Right forelimb (tissue), 1 donor: ENCODE measurements at regions not wholly inside any gene's neighbourhood (a gene's known extent, or its start where the extent isn't known, plus 50 kb on each side); places are given as distances from the start of the nearest gene placed in this dataset.
"Not testable (repeated sequence)": the region's sequence is repeated elsewhere in the genome, so short reads cannot be mapped to it uniquely, and the experiment has no call there.

Experiments
- DNase-seq: peaks from one replicate; pipeline ENCODE4 v3.0.0-alpha.2; 2018

DNA sequence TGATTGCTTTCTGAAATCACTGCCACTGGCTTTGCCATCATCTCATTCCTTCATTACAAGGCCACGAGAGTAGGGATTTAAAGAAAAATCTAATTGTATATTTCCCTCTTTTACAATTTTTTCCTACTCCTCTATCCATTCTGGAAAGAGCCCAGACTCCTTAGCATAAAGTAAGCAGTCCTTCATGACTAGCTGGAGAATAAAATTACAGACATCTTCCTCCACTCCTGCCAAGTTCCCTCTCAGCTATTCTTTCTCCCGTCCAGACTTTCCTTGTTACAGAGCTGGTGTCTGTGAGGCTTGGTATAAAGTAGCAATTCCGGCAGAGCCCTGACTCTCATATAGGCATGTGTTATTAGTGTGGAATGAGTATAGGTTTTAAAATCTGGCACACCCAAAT is 806.8 kb downstream of the PLCL1 start:
- no peak for DNase-seq

DNA sequence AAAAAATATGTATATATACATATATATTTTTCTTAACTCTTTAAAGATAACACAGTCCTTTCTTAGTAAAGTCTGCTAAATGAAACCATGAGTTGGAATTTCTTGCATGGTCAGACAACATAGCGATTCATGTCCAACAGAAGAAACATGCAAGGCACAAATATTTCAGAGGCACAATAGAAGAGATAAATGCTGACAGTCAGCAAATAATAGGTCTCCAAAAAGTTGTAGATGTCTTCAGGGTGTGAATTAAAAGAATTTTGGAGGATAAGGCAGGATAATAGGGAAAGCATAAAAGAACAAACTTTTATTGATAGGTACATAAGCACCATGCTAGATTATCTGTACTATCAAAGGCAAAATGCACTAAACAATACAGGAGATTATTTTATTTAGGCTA is 800.2 kb downstream of the PLCL1 start:
- no peak for DNase-seq

DNA sequence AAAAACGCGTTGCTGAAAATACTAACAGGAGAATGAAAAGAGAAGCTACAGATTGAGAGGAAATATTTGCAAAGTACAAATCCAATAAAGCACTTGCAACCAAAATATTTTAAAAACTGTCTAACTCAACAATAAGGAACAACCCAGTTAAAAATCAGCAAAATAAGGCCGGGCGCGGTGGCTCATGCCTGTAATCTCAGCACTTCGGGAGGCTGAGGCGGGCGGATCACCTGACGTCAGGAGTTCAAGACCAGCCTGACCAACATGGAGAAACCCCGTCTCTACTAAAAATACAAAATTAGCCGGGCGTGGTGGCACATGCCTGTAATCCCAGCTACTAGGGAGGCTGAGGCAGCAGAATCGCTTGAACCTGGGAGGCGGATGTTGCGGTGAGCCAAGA is 798.6 kb downstream of the PLCL1 start:
- DNase-seq, result not testable (repeated sequence)

DNA sequence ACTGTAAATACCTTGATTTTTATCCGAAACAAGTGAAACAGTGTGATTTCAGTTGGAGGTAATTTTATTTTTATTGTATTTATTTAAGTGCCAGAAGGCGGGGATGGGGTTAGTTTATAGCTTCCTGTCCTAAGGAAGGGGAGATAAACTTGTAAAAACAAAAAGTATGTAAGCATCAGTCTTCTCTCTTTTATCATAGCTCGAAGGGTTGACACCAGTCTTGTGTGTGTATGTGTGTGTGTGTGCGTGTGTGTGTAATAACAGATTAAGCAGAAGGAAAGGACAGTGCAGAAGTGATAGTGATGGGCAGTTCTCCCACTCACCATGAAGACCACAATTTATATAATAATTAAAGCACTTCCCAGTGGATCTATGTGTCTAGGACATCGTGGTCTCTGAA is 793.3 kb downstream of the PLCL1 start:
- no peak for DNase-seq

DNA sequence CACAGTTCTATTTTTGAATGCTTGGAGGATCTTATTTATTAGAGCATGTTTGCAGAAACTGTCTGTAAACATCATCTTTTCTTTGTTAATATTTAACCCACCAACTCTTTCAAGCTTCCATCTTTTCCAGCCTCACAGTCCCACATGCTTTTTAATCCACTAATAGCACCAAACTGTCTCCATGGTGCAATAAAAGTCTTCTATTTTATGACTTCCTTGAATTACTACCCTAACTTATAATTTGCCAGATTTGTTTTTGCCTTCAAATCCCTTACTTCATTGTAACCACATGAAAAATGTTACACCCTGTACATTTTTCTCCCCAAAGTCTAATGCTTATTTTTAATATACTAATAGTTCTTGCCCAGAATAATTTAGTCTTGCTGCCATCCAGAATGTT is 792.6 kb downstream of the PLCL1 start:
- DNase-seq, result no peak

DNA sequence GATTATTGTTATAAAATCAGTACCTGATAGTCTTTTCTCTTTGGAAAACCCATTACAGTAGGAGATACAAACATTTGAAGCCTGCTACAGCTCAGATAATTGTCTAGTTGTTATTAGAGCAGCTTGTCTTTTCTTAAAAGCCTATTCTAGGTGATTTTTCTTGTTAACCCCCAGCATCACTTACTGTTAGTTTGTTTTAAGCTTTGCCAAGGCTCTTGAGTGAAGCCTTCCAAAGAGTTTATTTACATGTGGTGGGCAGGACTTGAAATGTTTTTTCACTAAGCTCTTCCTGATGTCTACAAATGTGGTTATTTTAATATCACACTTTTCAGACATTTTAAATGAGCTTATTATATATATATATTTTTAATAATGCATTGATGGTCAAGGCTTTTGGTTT is 791.3 kb downstream of the PLCL1 start:
- DNase-seq, result no peak

DNA sequence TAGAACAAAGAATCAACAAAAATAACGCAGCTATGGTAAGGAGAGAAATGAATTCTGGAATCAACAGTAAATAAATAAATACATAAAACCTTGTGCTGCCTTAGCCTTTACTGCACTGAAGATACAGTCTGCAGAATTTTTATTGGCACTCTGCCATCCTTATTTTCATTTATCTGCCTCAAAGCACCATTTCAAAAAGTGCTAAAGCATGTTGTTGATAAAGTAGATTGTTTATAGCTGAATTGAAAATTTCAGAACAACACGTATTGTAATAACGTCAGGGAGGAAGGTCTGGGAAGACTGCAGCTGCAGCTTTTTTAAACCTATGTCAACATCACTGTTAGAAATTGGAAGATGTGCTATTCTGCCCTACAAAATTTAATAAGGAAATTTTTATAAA is 787.2 kb downstream of the PLCL1 start:
- no peak for DNase-seq

DNA sequence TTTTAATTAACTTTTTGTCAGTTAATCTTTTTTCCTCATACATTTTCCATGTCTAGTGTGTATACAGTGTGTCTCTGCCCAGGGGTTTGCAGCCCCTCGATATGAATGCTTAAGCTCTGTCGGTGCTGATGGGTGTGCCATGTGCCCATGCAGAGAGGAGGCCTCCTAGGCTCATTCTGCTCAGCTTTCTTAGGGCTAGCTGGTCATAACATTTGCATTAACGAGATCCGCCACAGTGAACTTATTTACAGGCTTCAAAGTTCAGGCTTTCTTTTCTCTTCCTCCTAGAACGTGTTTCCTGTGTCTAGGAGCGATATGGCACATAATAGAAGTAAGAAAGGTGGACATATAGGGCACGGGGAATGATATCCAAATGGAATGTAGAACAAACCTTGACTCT is 783.3 kb downstream of the PLCL1 start:
- no peak for DNase-seq

DNA sequence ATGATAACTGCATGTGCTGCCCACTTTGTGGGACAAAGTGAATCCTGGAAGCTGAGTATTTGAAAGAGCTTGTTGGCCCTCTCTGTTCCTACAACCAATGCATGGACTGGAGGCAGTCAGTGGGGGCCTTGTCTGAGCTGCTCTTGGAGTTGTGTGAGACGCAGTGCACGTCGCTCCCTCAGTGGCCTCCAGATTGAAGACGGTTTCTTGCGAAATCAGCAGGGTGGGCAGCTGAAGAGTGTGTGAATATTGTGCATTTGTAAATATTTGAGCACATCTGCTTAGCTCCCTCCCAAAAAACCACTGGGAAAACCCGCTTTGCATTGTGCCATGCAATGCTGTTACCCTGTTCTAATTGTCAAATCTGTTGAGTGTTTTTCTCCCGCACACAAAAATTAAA is 782.8 kb downstream of the PLCL1 start:
- DNase-seq, result no peak

DNA sequence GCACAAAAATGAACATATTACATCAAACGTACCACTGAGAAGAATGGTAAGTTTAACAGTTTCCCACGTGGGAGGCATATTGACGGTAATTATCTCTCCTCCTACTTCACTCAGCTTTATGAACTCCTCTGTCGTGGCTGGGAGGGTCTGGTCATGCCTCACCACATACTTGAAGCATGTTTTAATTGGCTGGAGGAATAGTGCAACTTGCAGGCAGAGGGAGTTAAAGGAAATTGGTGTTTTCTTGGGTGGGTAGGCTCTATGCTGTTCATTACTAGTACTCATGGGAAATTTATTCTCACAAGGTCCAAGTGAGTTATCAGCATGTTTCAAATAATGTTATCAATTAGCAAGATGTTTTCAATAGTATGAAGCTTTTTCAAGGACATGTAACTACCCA is 767.0 kb downstream of the PLCL1 start:
- no peak for DNase-seq

DNA sequence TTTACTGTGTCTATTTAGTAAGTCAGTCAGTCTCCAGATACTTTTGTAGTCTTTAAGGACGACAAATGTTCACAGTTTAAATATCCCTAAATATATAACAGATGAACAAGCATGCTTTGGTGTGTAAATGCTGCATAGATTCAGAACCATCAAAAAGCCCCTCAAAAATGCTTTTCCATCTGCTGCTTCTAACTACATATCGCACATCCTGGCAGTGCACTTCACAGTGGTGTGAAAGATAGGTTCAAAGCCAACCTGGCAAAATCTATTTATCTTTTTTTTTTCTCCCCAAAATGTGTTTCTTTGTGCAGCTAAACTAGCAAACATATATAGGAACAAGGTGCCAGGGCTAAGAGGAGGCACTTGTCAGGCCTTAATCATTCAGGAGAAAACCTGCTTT is 753.8 kb downstream of the PLCL1 start:
- no peak for DNase-seq

DNA sequence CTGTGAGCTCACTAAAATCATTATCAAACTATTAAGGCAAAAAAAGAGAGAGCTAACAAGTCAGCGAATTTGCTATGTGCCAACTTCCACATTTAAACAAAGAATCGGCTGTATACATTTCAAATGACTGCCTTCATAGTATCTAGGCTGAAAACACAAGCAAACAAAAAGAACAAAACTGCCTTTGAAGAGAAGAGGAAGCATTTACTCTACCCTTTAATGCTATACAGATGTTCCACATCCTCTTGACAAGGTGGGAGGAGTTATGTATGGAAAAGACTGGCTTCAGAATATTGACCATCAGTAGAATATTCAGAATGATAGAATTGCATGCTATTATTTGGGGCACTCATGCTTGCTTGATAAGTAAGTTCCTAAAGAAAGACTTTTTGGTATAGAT is 741.7 kb downstream of the PLCL1 start:
- no peak for DNase-seq

DNA sequence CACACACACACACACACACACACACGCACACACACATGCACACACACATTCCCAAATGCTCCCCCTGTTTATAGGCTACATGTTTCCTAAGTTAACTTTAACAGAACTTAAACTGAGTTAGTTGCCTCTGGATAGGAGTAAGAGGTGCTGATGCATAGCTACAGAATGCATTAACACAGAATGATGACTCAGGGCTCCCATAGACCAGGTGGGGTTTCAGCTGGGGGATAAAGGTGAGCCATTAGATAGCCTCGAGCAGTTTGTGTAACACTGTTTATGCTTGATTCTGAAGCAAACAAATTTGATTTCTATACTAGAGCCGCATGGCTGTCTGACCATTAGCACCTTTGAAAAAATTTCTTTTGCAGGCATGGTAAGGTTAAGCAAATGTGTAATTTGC is 741.0 kb downstream of the PLCL1 start:
- DNase-seq, result no peak

DNA sequence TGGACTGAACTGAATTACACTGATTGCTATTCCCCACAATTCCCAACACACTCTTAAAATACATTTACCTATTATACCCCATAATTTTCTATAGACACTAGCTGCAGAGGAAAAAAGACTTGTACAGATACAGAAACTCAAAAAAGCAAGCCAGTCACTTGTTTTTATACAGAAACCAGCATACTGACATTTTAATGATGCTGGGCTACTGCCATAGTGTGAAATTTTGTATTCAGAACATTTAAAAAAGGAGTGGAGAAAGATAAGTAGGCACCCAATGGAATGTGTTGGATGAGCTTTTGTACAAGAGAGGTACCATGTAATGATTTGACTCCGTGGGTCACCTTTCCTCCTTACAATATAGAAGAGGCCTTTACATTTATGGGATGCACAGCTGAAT is 740.1 kb downstream of the PLCL1 start:
- no peak for DNase-seq

DNA sequence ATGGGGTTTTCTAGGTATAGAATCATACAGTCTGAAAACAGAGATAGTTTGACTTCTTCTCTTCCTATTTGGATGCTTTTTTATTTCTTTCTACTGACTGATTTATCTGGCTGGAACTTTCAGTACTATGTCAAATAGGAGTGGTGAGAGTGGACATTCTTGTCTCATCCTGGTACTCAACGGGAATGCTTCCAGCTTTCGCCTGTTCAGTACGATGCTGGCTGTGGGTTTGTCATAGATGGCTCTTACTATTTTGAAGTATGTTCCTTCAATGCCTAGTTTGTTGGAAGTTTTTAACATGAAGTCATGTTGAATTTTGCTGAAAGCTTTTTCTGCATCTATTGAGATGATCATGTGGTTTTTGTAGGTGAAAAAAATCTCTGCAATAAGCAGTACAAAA is 730.4 kb downstream of the PLCL1 start:
- no peak for DNase-seq

DNA sequence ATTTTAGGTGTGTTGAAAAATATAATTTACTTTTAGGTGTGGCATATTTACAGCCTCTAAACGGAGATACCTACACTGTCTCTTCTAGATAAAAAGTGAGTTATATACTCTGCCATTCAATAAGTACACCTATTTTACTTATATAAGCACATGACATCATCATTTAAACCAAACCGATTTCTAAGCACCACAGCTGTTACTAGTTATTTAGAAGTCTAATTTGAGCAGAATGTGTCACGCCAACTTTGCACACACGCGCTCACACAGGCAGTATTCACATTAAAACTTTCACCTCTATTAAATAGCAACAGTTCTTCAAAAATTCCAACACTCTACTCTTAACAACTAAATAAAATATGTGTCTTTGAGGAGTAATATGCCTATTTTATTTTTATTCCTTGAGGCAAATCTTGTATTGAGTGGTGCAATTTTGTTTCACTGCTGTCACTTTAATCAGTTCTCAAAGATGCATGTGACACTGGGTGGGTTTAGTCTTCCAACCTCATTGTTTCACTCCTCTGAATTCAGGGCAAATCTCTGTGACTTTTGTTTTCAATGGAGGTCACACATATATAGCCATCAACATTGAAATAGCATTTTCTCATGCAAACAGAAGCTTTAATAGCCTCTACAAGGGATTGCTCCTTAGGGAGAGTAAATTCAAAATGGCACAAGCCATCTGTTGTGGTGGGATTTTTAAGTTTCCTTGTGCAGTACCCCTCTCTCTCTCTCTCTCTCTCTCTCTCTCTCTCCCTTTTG is 721.0 kb downstream of the PLCL1 start:
- DNase-seq, result no peak

DNA sequence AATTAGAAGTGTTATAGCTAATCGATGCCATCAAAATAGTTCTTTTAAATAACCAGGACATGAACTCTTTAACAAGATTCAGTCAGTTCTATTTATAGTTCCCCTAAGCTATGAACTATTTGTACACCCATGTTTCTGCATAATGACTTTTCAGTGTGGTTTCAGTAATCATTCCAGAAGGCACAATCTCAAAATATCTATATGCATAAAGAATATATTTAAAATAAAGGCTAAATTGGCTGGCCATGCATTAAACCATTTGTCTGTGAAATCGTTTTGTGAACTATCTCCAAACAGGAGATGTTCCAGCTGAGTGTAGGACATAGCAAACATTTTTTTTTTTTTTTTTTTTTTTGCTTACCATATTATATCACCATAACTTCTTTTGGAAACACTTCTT is 719.3 kb downstream of the PLCL1 start:
- DNase-seq, result no peak

DNA sequence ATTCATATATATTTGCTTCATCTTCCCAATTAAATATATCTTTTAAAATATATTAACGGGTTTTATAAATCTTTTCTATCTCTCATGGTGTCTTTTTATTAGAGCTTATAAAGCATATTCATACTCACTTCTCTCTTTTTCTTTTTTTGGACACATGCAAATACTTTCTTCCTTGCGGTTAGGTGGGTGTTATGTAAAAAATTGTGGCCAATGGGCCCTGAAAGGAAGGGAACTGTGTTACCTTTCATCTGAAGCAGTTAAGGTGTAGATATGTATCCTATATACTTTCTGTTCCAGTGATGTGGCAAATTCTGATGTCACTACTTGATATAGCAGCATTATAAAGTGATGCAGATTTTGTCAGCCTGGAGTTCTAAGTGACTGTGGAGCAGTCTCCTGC is 714.5 kb downstream of the PLCL1 start:
- no peak for DNase-seq

DNA sequence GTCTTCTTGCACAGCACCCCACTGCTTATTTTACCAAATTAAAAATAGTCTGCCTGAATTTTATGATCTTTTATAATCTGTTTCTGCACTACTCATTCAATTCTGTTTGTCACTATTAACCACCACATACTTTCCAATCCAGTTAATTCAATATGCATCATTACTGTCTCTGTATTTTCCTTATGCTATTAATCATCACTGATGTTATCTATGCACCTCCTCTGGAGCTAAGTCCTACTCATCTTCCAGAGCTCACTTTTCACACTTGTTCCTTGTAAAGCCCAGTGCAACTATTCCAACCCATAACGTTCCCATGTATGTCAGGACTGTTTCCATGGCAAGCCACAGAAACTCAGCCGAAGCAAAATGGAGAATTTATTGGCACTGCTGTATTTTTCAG is 713.6 kb downstream of the PLCL1 start:
- DNase-seq, result no peak

DNA sequence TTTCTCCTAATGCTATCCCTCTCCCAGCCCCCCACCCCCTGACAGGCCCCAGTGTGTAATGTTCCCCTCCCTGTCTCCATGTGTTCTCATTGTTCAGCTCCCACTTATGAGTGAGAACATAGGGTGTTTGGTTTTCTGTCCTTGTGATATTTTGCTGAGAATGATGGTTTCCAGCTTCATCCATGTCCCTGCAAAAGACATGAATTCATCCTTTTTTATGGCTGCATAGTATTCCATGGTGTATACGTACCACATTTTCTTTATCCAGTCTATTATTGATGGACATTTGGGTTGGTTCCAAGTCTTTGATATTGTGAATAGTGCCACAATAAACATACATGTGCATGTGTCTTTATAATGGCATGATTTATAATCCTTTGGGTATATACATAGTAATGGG is 704.2 kb downstream of the PLCL1 start:
- DNase-seq, result not testable (repeated sequence)

DNA sequence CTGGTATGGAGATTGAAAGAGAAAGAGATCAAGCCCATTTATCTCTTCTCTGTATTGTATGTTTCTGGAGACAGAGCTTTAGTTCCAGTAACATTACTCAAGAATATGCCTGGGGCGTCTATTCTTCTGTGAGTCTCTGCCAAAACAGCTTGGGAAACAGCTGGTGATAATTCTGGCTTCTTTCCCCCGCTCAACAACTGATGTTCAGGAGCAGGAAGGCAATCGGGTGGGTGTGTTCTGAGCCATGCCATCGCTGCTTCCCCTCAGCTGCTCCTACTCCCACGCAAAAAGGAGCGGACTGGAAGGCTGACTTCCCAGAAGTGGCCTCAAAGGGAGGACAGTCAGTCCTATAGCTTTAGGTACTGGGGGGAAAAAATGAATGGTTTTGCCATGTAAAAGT is 695.1 kb downstream of the PLCL1 start:
- DNase-seq, result peak; percentile 70

DNA sequence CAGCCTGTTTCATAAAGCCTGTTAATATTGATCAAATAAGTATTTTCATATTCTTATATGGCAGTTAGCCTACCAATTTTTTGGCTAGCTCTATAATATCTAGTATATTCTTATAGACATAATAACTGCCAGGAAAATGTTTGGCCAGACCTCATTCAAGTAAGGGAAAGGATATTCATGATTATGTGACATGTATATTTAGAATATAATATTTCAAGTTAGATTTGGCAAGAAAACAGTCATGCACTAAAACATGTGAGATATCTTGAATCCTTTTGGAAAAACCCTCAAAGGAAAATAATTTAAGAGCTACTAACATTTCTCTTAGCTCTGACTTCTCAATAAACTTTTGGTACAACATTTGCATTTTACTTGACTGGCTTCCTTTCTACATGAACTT is 694.1 kb downstream of the PLCL1 start:
- no peak for DNase-seq

DNA sequence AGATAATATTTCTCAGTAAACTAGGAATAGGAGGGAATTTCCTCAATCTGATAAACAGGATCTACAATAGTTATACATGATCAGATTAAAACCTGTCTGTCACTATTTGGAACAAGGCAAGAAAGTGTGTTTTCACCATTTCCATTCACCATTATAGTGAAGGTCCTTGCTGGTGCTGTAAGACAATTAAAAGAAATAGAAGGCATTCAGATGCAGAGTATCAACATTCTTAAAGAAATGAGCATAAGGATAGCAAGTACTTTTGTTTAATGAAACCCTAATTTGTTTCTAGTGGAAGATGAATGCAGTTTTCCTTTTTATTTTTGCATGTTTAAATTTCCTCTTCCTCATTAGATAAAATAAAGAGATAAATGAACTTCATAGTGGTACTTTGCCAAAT is 693.7 kb downstream of the PLCL1 start:
- no peak for DNase-seq

DNA sequence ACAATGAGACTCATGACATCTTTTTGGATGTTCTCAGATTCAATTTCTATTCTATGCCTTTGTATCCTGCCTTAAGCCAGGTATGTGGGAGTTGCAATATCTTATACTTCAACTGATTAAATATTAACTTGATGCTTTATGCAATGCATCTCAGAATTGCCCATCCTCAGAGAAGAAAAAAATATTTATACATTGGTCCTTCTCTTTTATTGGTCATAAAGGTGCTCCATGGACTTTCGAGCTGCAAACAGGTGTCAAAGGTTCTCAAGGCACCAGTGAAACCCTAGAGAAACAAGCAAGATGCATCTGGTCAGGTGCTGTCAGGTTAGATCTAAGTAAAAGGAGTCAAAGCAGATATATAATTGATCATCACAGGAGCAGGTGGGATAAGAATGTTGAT is 690.5 kb downstream of the PLCL1 start:
- no peak for DNase-seq

DNA sequence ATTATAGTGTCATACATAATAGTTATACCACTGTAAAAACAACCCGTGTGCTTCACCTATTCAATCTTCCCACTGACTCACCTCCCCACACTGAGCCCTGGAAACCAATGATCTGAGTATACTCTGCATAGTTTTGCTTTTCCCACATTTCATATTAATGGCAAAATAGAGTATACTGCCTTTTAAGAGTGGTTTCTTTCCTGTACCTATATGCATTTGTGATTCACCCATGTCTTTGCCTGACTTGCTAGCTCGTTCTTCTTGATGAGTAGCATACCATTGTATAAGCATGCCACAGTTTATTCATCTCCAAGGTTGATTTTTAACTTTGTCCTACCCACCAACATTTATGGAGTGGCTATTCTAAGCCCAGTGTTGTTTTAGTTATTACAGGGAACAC is 686.4 kb downstream of the PLCL1 start:
- no peak for DNase-seq

DNA sequence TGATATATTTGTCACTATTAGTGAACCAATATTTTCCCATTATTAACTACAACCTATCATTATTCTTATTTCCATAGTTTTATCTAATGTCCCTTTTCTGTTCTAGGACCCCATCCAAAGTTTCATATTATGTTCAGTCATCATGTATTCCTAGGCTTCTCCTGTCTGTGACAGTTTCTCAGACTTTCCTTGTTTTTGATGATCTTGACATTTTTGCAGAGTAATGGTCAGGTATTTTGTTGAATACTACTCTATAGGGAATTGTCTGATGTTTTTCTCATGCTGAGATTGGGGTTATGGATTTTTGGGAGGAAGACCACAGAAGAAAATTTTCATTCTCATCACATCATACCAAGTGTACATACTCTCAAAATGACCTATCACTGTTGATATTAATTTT is 684.6 kb downstream of the PLCL1 start:
- DNase-seq, result no peak
